GM12878 (cell line): ENCODE measurements at regions not wholly inside any gene's neighbourhood (a gene's known extent, or its start where the extent isn't known, plus 50 kb on each side); places are given as distances from the start of the nearest gene placed in this dataset.

Experiments
- ATAC-seq: fragments of 200-7000 bp; cut with Tn5 transposase; 3 replicates; pipeline ENCODE4 v1.9.1; 2020; ENCODE audit warnings: mild to moderate bottlenecking, moderate library complexity
- BruUV-seq: library from RNA; stranded (reverse); fragments of 400-500 nt; replicated peaks from 2 replicates; lab custom pipeline; 2021; lab: Mats Ljungman, UMichigan
- CTCF ChIA-PET: fragments of 300-600 bp; sonication (Branson Sonifier 250); formaldehyde crosslinking; extraction: SDS; loops from one replicate; lab custom pipeline; 2021; ENCODE audit warnings: inconsistent platforms; lab: Yijun Ruan, JAX
- POLR2A ChIA-PET: fragments of 350-600 bp; formaldehyde crosslinking; extraction: SDS; loops from one replicate; lab custom pipeline; 2021; ENCODE audit warnings: inconsistent platforms; lab: Charles Lee
- RAD21 ChIA-PET: fragments of 300-600 bp; sonication (Branson Sonifier 250); formaldehyde crosslinking; loops from one replicate; lab custom pipeline; 2023; ENCODE audit warnings: antibody characterized with exemption; ENCODE audit not compliant: unreplicated experiment; lab: Charles Lee
- SMC1A ChIA-PET: fragments of 300-600 bp; sonication (Branson Sonifier 250); formaldehyde crosslinking; loops from one replicate; lab custom pipeline; 2023; ENCODE audit not compliant: unreplicated experiment, uncharacterized antibody; lab: Charles Lee
- DNase-seq: peaks from one replicate; pipeline ENCODE4 v3.0.0-alpha.2; 2011; ENCODE audit warnings: low read depth, low spot score
- FAIRE-seq: peaks from 3 replicates; lab custom pipeline; 2011; peaks lifted over from hg19 to GRCh38; lab: Jason Lieb, UNC
- H2AFZ ChIP-seq: 2 replicates; pipeline ENCODE4 v1.6.0; 2011; ENCODE audit warnings: low read depth, low read length, control low read depth; ENCODE audit not compliant: control insufficient read depth
- H3K27ac ChIP-seq: 2 replicates; pipeline ENCODE4 v1.5.1; 2011; ENCODE audit warnings: control low read depth; ENCODE audit not compliant: control insufficient read depth, insufficient read depth
- H3K27me3 ChIP-seq, 2 experiments: replicated peaks in 1 of 2; 2 replicates each; pipeline versions ENCODE4 v1.6.0 to v1.6.1; 2011; ENCODE audit warnings: low read length in 1 of 2; ENCODE audit not compliant: control insufficient read depth in 2 of 2, insufficient read depth in 2 of 2
- H3K36me3 ChIP-seq, 2 experiments: 2 replicates each; pipeline ENCODE4 v1.5.1; 2011; ENCODE audit warnings: low read length in 1 of 2; ENCODE audit not compliant: control insufficient read depth in 2 of 2, insufficient read depth in 2 of 2
- H3K4me1 ChIP-seq: 2 replicates; pipeline ENCODE4 v1.6.1; 2011; ENCODE audit warnings: mild to moderate bottlenecking, low read length, moderate library complexity, mixed read lengths; ENCODE audit not compliant: control insufficient read depth, insufficient read depth
- H3K4me2 ChIP-seq: 2 replicates; pipeline ENCODE4 v1.6.0; 2011; ENCODE audit warnings: control low read depth; ENCODE audit not compliant: control insufficient read depth, insufficient read depth
- H3K4me3 ChIP-seq: fragments of 200-600 bp; sonication (generic); 2 replicates; pipeline ENCODE4 v1.5.1; 2016
- H3K79me2 ChIP-seq: 2 replicates; pipeline ENCODE4 v1.6.0; 2011; ENCODE audit warnings: low read length; ENCODE audit not compliant: control insufficient read depth, insufficient read depth
- H3K9ac ChIP-seq: 2 replicates; pipeline ENCODE4 v1.8.0; 2011; ENCODE audit warnings: low read length, control low read depth, mixed read lengths; ENCODE audit not compliant: control insufficient read depth, insufficient read depth
- H3K9me3 ChIP-seq: replicated peaks from 3 replicates; pipeline ENCODE4 v1.5.1; 2011; ENCODE audit warnings: mild to moderate bottlenecking, low read length; ENCODE audit not compliant: control insufficient read depth, insufficient read depth
- H4K20me1 ChIP-seq: 2 replicates; pipeline ENCODE4 v1.6.0; 2011; ENCODE audit not compliant: control insufficient read depth, insufficient read depth
- E2F4 ChIP-seq: IDR thresholded peaks from 2 replicates; pipeline ENCODE4 v1.6.1; 2012; ENCODE audit warnings: low read depth, low read length, improper control_type of control experiment
- EZH2 ChIP-seq: IDR thresholded peaks from 2 replicates; pipeline ENCODE4 v1.6.1; 2012; ENCODE audit warnings: low read depth, mild to moderate bottlenecking, control low read depth, inconsistent platforms, low read length, borderline replicate concordance; ENCODE audit not compliant: control insufficient read depth
- HDGF ChIP-seq: fragments of 450-650 bp; IDR thresholded peaks from 2 replicates; pipeline ENCODE4 v1.6.1; 2016; ENCODE audit warnings: antibody characterized with exemption
- IKZF2 ChIP-seq, 2 experiments: fragments of 450-650 bp; IDR thresholded peaks; 2 replicates each; pipeline ENCODE4 v1.6.1; 2017; ENCODE audit warnings: mild to moderate bottlenecking in 2 of 2, moderate library complexity in 2 of 2
- REST ChIP-seq: IDR thresholded peaks from 2 replicates; pipeline ENCODE4 v1.6.1; 2012; ENCODE audit warnings: mild to moderate bottlenecking, low read depth, low read length
- SKIL ChIP-seq: fragments of 450-650 bp; IDR thresholded peaks from 2 replicates; pipeline ENCODE4 v1.6.1; 2017; ENCODE audit warnings: mild to moderate bottlenecking, low read depth, inconsistent platforms; ENCODE audit not compliant: poor library complexity, severe bottlenecking
- SUPT20H ChIP-seq: IDR thresholded peaks from 2 replicates; pipeline ENCODE4 v1.6.1; 2011; ENCODE audit warnings: low read depth, mild to moderate bottlenecking, low read length, moderate library complexity, borderline replicate concordance; ENCODE audit not compliant: control insufficient read depth
- ZSCAN29 ChIP-seq: fragments of 450-650 bp; IDR thresholded peaks from 2 replicates; pipeline ENCODE4 v1.6.1; 2017; ENCODE audit warnings: mild to moderate bottlenecking, moderate library complexity
- WGBS: methylation state at CpG from one replicate; pipeline ENCODE4 v1.1.6; 2016; ENCODE audit warnings: low lambda C conversion rate; ENCODE audit not compliant: insufficient replicate concordance, insufficient coverage; ENCODE audit errors: missing lambda C conversion rate; 5-methylcytosine and 5-hydroxymethylcytosine counted together
- in situ Hi-C: fragments of 300-500 bp; cut with MboI; formaldehyde crosslinking; loops from 9 replicates; pipeline ENCODE4 v1.14.3; 2018; ENCODE audit warnings: mixed read lengths
- intact Hi-C: fragments of 100-400 bp; cut with micrococcal nuclease; formaldehyde crosslinking; loops from one replicate; pipeline ENCODE4 v1.14.2; 2022; ENCODE audit not compliant: unreplicated experiment

- no peak for DNase-seq
- Histone ChIP-seq H3K4me1 (peaks cover 44% of the 10 kb centered on the region), H3K4me3 (no peak overlapping the region), H3K9ac (no peak overlapping the region), H3K9me3 (no peaks in the 10 kb centered on the region), H3K4me2 (no peak overlapping the region), H4K20me1 (no peaks in the 10 kb centered on the region), H3K36me3 (no peaks in the 10 kb centered on the region), H2AFZ (peak overlapping the region; percentile 2), H3K79me2 (no peaks in the 10 kb centered on the region), H3K27ac (no peak overlapping the region; the same call in 1 of the 2 replicates), H3K27me3 (no peaks in the 10 kb centered on the region)
- FAIRE-seq = no peak
- WGBS = 10% methylated on average over 7 of the region's 8 CpGs
- RAD21 ChIA-PET = interaction anchor here (1.2 to 3.1 kb wide), 4 partner anchors 8 to 52 kb away, joined by 3 to 14 read pairs (median 5); no protein-coding TSS in a partner anchor
- peak; percentile 35 to 54; a peak in 3 of 4 replicates for TF ChIP-seq IKZF2 (IDR thresholded peaks at IDR 0.05)
- no peak for TF ChIP-seq REST
- TF ChIP-seq SUPT20H = no peak
- TF ChIP-seq SKIL = no peak
- no peak for TF ChIP-seq E2F4
- no peak for TF ChIP-seq ZSCAN29
- 0 out of 2 replicates have a peak, but pooled peaks have one; percentile 49 for TF ChIP-seq HDGF
- TF ChIP-seq EZH2 = no peak
- ATAC-seq = peak; percentile 62
- POLR2A ChIA-PET = interaction anchor here (0.6 kb wide), 1 partner anchor 12 kb away, joined by 4 read pairs; no protein-coding TSS in a partner anchor
- CTCF ChIA-PET = interaction anchor here (1.0 to 18.7 kb wide), 4 partner anchors 9 to 79 kb away, joined by 3 to 959 read pairs (median 8); partner anchors contain the start of gene ID3
- intact Hi-C loops = no loop called here
- BruUV-seq = no TSS peak
- SMC1A ChIA-PET = interaction anchor here (0.6 to 15.0 kb wide), 5 partner anchors 8 to 81 kb away, joined by 3 to 584 read pairs (median 4); no protein-coding TSS in a partner anchor
- in situ Hi-C loops = no loop called here
Observed at GRCh38 chr1:23628951-23629387, 62.6 kb upstream of the RPL11 start.
